ENCODE measurements at regions not wholly inside any gene's neighbourhood (a gene's known extent, or its start where the extent isn't known, plus 50 kb on each side); places are given as distances from the start of the nearest gene placed in this dataset.

DNA sequence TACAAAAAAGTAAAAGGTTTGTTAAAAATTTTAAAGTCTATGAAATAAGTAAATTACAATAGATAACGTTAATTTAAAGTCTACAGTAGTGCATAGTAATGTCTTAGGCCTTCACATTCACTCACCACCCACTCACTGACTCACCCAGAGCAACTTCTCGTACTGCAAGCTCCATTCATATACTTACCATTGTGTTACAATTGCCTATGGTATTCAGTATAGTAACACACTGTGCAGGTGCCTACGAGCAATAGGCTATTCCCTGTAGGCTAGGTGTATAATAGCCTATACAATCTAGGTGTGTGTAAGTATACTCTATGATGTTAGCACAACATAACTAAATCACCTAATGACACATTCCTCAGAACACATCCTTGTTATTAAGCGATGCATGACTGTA lies 435.3 kb upstream of the TMTC1 start:
- no peak for DNase-seq (ENCODE audit: low spot score in 2 of 2)
- TF ChIP-seq, protein P1, sequence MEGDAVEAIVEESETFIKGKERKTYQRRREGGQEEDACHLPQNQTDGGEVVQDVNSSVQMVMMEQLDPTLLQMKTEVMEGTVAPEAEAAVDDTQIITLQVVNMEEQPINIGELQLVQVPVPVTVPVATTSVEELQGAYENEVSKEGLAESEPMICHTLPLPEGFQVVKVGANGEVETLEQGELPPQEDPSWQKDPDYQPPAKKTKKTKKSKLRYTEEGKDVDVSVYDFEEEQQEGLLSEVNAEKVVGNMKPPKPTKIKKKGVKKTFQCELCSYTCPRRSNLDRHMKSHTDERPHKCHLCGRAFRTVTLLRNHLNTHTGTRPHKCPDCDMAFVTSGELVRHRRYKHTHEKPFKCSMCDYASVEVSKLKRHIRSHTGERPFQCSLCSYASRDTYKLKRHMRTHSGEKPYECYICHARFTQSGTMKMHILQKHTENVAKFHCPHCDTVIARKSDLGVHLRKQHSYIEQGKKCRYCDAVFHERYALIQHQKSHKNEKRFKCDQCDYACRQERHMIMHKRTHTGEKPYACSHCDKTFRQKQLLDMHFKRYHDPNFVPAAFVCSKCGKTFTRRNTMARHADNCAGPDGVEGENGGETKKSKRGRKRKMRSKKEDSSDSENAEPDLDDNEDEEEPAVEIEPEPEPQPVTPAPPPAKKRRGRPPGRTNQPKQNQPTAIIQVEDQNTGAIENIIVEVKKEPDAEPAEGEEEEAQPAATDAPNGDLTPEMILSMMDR (IDR thresholded peaks at IDR 0.05): no peak
- TF ChIP-seq POLR2A (IDR thresholded peaks at IDR 0.05): no peak
- H3K4me3 ChIP-seq (ENCODE audit: low read depth, poor library complexity, severe bottlenecking): no peak overlapping the region
- WGBS, 2 donors: 77 to 82% methylated on average over 4 of the region's 4 CpGs
- intact Hi-C loops (cut with DNase I; ENCODE audit: low total_unique reads): no loop called here

- H3K4me3 ChIP-seq (ENCODE audit: low read depth, poor library complexity, severe bottlenecking): no peak overlapping the region
- TF ChIP-seq, protein P1 (IDR thresholded peaks at IDR 0.05): no peak
- TF ChIP-seq POLR2A (IDR thresholded peaks at IDR 0.05): no peak
- DNase-seq (ENCODE audit: low spot score in 2 of 2): no peak
- intact Hi-C loops (cut with DNase I; ENCODE audit: low total_unique reads): no loop called here
- 77 to 78% methylated on average over 4 of the region's 4 CpGs for WGBS, 2 donors
Observed at GRCh38 chr12:30218073-30218472, 434.3 kb upstream of the TMTC1 start.

GRCh38 chr12:30213166-30213565 lies 429.4 kb upstream of the TMTC1 start:
- no peak overlapping the region for H3K4me3 ChIP-seq (ENCODE audit: low read depth, poor library complexity, severe bottlenecking)
- TF ChIP-seq, protein P1 (IDR thresholded peaks at IDR 0.05): no peak
- TF ChIP-seq POLR2A (IDR thresholded peaks at IDR 0.05): no peak
- no peak for DNase-seq (ENCODE audit: low spot score in 2 of 2)
- intact Hi-C loops (cut with DNase I; ENCODE audit: low total_unique reads): no loop called here
- 50 to 55% methylated on average over 1 of the region's 1 CpG for WGBS, 2 donors

DNA sequence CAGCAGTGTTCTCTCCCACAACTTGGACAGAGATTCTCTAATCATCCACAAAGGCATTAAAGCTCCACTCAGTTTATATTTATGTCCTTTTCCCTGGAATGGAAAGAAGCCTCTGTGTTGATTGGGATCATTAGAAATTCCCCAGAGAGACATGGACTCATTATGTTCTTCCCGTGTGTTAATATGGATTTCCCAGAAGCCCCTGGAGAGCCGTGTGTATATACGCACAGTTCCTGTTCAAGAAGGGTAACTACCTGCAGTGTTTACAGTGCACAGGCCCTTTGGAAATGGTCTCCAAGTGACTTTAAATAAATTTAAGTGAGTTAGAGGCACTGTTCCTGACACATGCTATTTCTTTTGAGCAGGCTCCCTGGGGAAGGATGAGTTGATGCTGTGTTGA lies 428.0 kb upstream of the TMTC1 start:
- 65 to 77% methylated on average over 3 of the region's 3 CpGs for WGBS, 2 donors
- intact Hi-C loops (cut with DNase I; ENCODE audit: low total_unique reads): no loop called here
- H3K4me3 ChIP-seq (ENCODE audit: low read depth, poor library complexity, severe bottlenecking): no peak overlapping the region
- no peak for DNase-seq (ENCODE audit: low spot score in 2 of 2)
- TF ChIP-seq POLR2A (IDR thresholded peaks at IDR 0.05): no peak
- TF ChIP-seq, protein P1 (IDR thresholded peaks at IDR 0.05): no peak

- WGBS, 2 donors: 74 to 84% methylated on average over 2 of the region's 2 CpGs
- DNase-seq (ENCODE audit: low spot score in 2 of 2): no peak
- no peak overlapping the region for H3K4me3 ChIP-seq (ENCODE audit: low read depth, poor library complexity, severe bottlenecking)
- no peak for TF ChIP-seq POLR2A (IDR thresholded peaks at IDR 0.05)
- TF ChIP-seq, protein P1 (IDR thresholded peaks at IDR 0.05): no peak
- intact Hi-C loops (cut with DNase I; ENCODE audit: low total_unique reads): no loop called here
Observed at GRCh38 chr12:30203981-30204380, 420.2 kb upstream of the TMTC1 start.

GRCh38 chr12:30202521-30203254 lies 418.9 kb upstream of the TMTC1 start:
- H3K4me3 ChIP-seq (ENCODE audit: low read depth, poor library complexity, severe bottlenecking): no peak overlapping the region
- TF ChIP-seq POLR2A (IDR thresholded peaks at IDR 0.05): no peak
- TF ChIP-seq, protein P1 (IDR thresholded peaks at IDR 0.05): no peak
- intact Hi-C loops (cut with DNase I; ENCODE audit: low total_unique reads): no loop called here
- WGBS, 2 donors: 83 to 89% methylated on average over 6 of the region's 6 CpGs
- DNase-seq (ENCODE audit: low spot score in 2 of 2): no peak
